Psoas muscle (tissue), 7 donors: ENCODE measurements at regions not wholly inside any gene's neighbourhood (a gene's known extent, or its start where the extent isn't known, plus 50 kb on each side); places are given as distances from the start of the nearest gene placed in this dataset.

ENCODE experiments used
- ATAC-seq, 4 donors: fragments of 200-7000 bp; cut with Tn5 transposase; one replicate each; pipeline ENCODE4 v1.9.1; 2020; ENCODE audit warnings: moderate library complexity in 3 of 4, mild to moderate bottlenecking in 2 of 4
- DNase-seq, 2 donors: peaks; one replicate each; pipeline ENCODE4 v3.0.0-alpha.2; 2020
- H3K27ac ChIP-seq: fragments of 200-600 bp; one replicate; pipeline ENCODE4 v1.8.0; 2022
- H3K27me3 ChIP-seq, 3 donors: fragments of 200-600 bp in 1 of 3; one replicate each; pipeline versions ENCODE4 v1.6.1 to v1.8.0; 2013 to 2022; ENCODE audit warnings: low read length in 2 of 3, mild to moderate bottlenecking in 2 of 3, moderate library complexity in 1 of 3; ENCODE audit not compliant: insufficient read depth in 3 of 3
- H3K36me3 ChIP-seq, 2 donors: fragments of 200-600 bp in 1 of 2; one replicate each; pipeline versions ENCODE4 v1.6.1 to v1.8.0; 2013 to 2022; ENCODE audit warnings: low read depth in 1 of 2, mild to moderate bottlenecking in 1 of 2, moderate library complexity in 1 of 2; ENCODE audit not compliant: insufficient read depth in 1 of 2
- H3K4me1 ChIP-seq: fragments of 200-600 bp; one replicate; pipeline ENCODE4 v1.8.0; 2022
- H3K4me3 ChIP-seq: fragments of 200-600 bp; one replicate; pipeline ENCODE4 v1.8.0; 2022; ENCODE audit warnings: mild to moderate bottlenecking
- H3K9me3 ChIP-seq: fragments of 200-600 bp; one replicate; pipeline ENCODE4 v1.8.0; 2022
- WGBS, 3 donors: extraction: QIAGEN DNeasy Blood & Tissue Kit; methylation state at CpG; one replicate each; pipeline versions ENCODE4 v1.1.6 to v1.1.7; 2013; 5-methylcytosine and 5-hydroxymethylcytosine counted together
- intact Hi-C, 2 donors: fragments of 100-400 bp; cut with DNase I; formaldehyde crosslinking; loops; one replicate each; pipeline versions ENCODE4 v1.11.0 to v1.14.2; 2022
- TF ChIP-seq, protein P1 (sequence below): fragments of 200-600 bp; IDR thresholded peaks from one replicate; pipeline ENCODE4 v1.8.0; 2022; ENCODE audit warnings: antibody characterized with exemption
- donor health status: healthy with polysubstance abuse.
- donor health status: DM: no; HTN: no; CAD: no; lungs with moderate emphysema.
- donor health status: Bipolar disorder and iron deficiency.
- donor health status: healthy.
- donor health status: DM: yes; HTN: yes; CAD: no.
- donor health status: DM: no; HTN: no; CAD: no.
- donor health status: DM: yes; HTN: yes; CAD: no.

DNA sequence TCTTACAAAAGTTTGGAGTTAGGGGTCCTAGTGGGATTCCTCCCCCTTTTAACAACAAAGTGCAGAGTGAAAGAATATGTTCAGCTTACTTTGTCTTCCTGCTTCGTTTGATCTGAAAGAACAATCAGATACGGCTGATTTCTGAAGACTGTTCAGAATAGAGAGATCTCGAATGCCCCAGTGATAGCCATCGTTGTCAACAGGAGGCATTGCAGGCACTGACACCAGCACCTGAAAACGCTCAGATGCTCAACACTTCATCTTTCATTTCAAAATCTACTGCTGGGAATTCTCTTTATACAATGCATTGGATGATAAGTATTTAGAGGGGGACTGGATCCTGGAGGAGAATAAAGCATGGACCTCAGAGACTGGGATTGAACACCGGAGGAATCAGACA lies 186.3 kb upstream of the TENM3 start:
- 71 to 77% (median 74%) methylated on average over 6 of the region's 6 CpGs for WGBS, 3 donors
- Histone ChIP-seq H3K27ac (no peak overlapping the region), H3K36me3 (no peaks in the 10 kb centered on the region), H3K9me3 (no peaks in the 10 kb centered on the region), H3K4me1 (no peaks in the 10 kb centered on the region), H3K4me3 (no peak overlapping the region), H3K27me3 (no peaks in the 10 kb centered on the region)
- intact Hi-C loops, result no loop called here
- TF ChIP-seq, protein P1, sequence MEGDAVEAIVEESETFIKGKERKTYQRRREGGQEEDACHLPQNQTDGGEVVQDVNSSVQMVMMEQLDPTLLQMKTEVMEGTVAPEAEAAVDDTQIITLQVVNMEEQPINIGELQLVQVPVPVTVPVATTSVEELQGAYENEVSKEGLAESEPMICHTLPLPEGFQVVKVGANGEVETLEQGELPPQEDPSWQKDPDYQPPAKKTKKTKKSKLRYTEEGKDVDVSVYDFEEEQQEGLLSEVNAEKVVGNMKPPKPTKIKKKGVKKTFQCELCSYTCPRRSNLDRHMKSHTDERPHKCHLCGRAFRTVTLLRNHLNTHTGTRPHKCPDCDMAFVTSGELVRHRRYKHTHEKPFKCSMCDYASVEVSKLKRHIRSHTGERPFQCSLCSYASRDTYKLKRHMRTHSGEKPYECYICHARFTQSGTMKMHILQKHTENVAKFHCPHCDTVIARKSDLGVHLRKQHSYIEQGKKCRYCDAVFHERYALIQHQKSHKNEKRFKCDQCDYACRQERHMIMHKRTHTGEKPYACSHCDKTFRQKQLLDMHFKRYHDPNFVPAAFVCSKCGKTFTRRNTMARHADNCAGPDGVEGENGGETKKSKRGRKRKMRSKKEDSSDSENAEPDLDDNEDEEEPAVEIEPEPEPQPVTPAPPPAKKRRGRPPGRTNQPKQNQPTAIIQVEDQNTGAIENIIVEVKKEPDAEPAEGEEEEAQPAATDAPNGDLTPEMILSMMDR, result no peak
- DNase-seq (no peak), ATAC-seq (no peak)

DNA sequence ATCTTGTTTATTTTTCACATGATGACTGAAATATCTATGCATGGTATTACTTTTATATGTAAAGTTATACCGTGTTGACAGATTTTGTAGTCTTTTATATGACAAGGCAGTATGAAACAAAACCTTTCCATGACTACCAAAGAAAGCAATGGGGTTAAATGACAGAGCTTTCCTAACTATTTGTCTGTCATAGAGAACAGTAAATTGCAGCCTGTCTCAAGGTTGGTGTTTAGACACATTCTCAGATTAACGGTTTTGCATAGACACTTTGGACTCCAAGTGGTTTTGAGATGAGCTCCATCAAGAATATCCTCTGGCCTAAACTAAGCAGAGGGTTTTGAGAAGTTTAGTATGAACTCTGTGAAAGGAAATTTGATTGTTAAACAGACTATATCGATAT lies 180.7 kb upstream of the TENM3 start:
- DNase-seq (no peak), ATAC-seq (no peak)
- H3K4me3 ChIP-seq, result no peak overlapping the region
- H3K4me1 ChIP-seq, result peaks cover 14% of the 10 kb centered on the region
- intact Hi-C loops, result no loop called here
- TF ChIP-seq, protein P1, result no peak
- H3K27me3 ChIP-seq, result no peaks in the 10 kb centered on the region
- H3K36me3 ChIP-seq, result no peaks in the 10 kb centered on the region
- peak overlapping the region; percentile 19 for H3K27ac ChIP-seq
- WGBS, 3 donors, result 50 to 59% (median 55%) methylated on average over 3 of the region's 3 CpGs
- H3K9me3 ChIP-seq, result no peaks in the 10 kb centered on the region

DNA sequence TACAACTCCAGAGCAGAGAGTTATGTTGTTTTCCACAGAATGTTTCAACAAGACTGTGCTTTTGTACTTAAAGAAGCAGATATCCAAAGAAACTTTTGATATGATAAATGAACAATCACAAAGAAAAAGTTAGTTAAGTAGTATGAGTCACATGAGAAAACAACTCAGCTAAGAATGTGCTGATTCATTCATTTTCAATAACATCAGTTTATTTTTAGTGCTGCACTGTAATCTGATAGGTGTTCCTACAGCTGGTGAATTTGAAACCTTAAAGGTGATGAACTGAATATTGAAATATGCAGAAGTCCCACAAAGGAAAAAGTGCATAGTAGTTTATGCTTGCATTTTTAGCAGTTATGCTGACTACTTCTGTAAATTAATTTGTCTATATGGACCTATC lies 180.3 kb upstream of the TENM3 start:
- H3K4me3 ChIP-seq, result no peak overlapping the region
- no peak for DNase-seq
- no peaks in the 10 kb centered on the region for H3K27me3 ChIP-seq
- intact Hi-C loops, result no loop called here
- H3K36me3 ChIP-seq, result no peaks in the 10 kb centered on the region
- TF ChIP-seq, protein P1, result no peak
- ATAC-seq, result peak; percentile 63 to 75 (median 70)
- peaks cover 14% of the 10 kb centered on the region for H3K4me1 ChIP-seq
- peak overlapping the region; percentile 19 for H3K27ac ChIP-seq
- H3K9me3 ChIP-seq, result no peaks in the 10 kb centered on the region

DNA sequence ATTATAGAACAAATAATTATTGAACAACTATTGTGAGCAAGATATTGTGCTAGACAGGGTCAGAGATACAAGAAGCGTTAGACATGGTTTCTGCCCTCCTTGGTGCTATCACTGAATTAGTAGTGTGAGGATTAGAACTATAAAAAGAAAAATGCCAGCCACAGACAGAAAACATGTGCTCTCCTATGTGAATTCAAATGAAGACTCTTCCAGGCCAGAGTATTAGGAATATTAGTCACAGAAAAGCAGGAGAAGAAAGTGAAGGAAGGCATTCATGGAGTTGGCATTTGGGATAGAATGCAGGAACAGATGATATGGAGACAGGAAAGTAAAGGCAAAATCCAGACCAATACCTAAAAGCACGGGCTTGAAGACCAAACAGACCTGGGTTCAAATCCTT lies 179.6 kb upstream of the TENM3 start:
- H3K4me1 ChIP-seq, result peaks cover 14% of the 10 kb centered on the region
- no peaks in the 10 kb centered on the region for H3K9me3 ChIP-seq
- no peaks in the 10 kb centered on the region for H3K36me3 ChIP-seq
- DNase-seq (no peak), ATAC-seq (no peak)
- intact Hi-C loops, result no loop called here
- no peaks in the 10 kb centered on the region for H3K27me3 ChIP-seq
- TF ChIP-seq, protein P1, result no peak
- H3K27ac ChIP-seq, result no peak overlapping the region
- WGBS, 3 donors, result 90 to 94% (median 91%) methylated on average over 2 of the region's 2 CpGs
- no peak overlapping the region for H3K4me3 ChIP-seq

DNA sequence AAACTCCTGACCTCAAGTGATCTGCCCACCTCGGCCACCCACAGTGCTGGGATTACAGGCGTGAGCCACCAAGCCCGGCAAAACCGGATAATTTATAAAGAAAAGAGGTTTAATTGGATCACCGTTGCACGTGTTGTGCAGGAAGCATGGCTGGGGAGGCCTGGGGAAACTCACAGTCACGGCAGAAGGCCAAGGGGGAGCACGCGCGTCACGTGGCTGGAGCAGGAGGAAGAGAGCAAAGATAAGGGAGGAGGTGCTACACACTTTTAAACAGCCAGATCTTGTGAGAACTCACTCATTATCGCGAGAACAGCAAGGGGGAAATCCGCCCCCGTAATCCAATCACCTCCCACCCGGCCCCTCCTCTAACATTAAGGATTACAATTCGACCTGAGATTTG lies 177.9 kb upstream of the TENM3 start:
- no peak for DNase-seq
- H3K9me3 ChIP-seq, result no peaks in the 10 kb centered on the region
- no peaks in the 10 kb centered on the region for H3K36me3 ChIP-seq
- H3K27me3 ChIP-seq, result no peaks in the 10 kb centered on the region
- no peak for ATAC-seq
- TF ChIP-seq, protein P1, result no peak
- no peak overlapping the region for H3K4me3 ChIP-seq
- H3K4me1 ChIP-seq, result peaks cover 14% of the 10 kb centered on the region
- WGBS, 3 donors, result 75 to 79% (median 79%) methylated on average over 17 of the region's 17 CpGs
- no peak overlapping the region for H3K27ac ChIP-seq
- intact Hi-C loops, result no loop called here
